ENCODE measurements at regions not wholly inside any gene's neighbourhood (a gene's known extent, or its start where the extent isn't known, plus 50 kb on each side); places are given as distances from the start of the nearest gene placed in this dataset.

- TF ChIP-seq CTCF (IDR thresholded peaks at IDR 0.05) (no peak), POLR2A (IDR thresholded peaks at IDR 0.05; ENCODE audit: low read length) (no peak), HDAC2 (IDR thresholded peaks at IDR 0.05) (no peak)
Measured at GRCh38 chr2:160609346-160609745, 115.7 kb upstream of the RBMS1 start.
